GM21423 (cell line): ENCODE measurements at regions not wholly inside any gene's neighbourhood (a gene's known extent, or its start where the extent isn't known, plus 50 kb on each side); places are given as distances from the start of the nearest gene placed in this dataset.

Experiments used
- ATAC-seq: cut with Tn5 transposase; IDR thresholded peaks from one replicate; pipeline ENCODE4 v1.9.1; 2021; ENCODE audit warnings: mild to moderate bottlenecking, moderate library complexity; ENCODE audit not compliant: unreplicated experiment

GRCh38 chr14:41973178-41973577 lies 366.5 kb downstream of the LRFN5 start:
- ATAC-seq, result no peak

GRCh38 chr14:41972531-41972930 lies 365.9 kb downstream of the LRFN5 start:
- no peak for ATAC-seq

GRCh38 chr14:41960281-41960680 lies 353.6 kb downstream of the LRFN5 start:
- no peak for ATAC-seq

- ATAC-seq, result no peak
These were observed 350.8 kb downstream of the LRFN5 start for GRCh38 chr14:41957459-41957858.
